Lower leg skin (tissue), 3 donors: ENCODE measurements at regions not wholly inside any gene's neighbourhood (a gene's known extent, or its start where the extent isn't known, plus 50 kb on each side); places are given as distances from the start of the nearest gene placed in this dataset.

Experiments used
- CTCF ChIP-seq, 3 donors: fragments of 450-650 bp; IDR thresholded peaks; one replicate each; pipeline ENCODE4 v1.5.1; 2016; ENCODE audit warnings: antibody characterized with exemption in 3 of 3, mild to moderate bottlenecking in 3 of 3, moderate library complexity in 2 of 3
- POLR2A ChIP-seq, 2 donors: fragments of 450-650 bp; IDR thresholded peaks; one replicate each; pipeline ENCODE4 v1.6.1; 2016 to 2017; ENCODE audit warnings: antibody characterized with exemption in 2 of 2, mild to moderate bottlenecking in 1 of 2, moderate library complexity in 1 of 2

DNA sequence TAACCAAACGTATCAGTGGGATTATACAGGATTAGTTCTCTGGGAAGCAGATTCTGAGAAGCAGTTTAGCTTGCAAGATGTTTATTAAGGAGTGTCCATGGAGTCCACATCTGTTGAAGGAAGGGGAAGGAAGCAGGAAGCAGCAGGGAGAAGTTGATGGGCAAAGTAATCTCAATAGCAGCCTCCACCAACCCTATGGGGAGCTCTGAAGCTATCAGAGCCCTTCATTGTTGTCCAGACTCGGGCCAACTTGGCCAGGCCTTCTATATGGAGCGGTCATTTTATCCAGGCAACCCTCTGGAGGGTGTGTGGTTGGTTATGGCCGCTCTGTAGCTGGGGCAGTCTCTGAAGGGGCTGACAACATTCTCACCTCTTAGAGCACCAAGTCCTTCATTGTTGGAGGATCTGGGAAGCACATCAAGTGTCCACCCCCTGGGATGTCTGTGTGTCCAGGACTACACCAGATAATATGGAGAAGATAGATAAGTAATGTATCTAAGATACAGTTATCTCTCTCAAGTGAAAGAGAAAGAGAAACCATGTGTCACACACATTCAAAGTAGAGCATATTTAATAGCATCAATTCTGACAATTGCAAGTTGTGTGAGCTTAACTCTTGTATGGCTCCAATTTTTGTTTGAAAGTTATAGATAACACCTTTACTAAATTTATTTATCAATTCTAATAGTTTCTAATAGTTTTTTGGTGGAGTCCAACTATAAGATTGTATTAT, 101.7 kb upstream of the TRIM77 start:
- TF ChIP-seq CTCF (IDR thresholded peaks at IDR 0.05): no peak
- TF ChIP-seq POLR2A (IDR thresholded peaks at IDR 0.05): no peak
